ENCODE measurements at regions not wholly inside any gene's neighbourhood (a gene's known extent, or its start where the extent isn't known, plus 50 kb on each side); places are given as distances from the start of the nearest gene placed in this dataset.

DNA sequence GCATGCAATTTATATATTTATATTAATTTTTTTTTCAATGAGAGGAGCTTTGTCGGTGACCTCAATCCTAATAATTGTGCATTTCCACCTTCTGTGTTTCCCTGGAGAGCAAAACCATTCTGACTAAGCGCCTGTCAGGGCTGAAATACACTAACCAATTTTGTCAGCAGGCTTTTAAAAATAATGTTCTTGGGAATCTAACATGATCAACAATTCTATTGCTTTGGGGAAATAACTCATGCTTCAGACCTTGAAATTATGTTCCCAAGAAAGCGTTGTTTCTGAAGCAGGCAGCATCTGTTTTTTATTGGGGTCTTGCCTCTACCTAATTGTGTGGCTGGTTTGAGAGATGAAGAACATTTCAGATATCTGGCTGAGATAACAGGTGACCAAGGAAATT lies 129.1 kb upstream of the ALKAL2 start:
- ChIA-PET POLR2A (ENCODE audit: partially characterized antibody) (no interaction called here), CTCF (ENCODE audit: partially characterized antibody) (no interaction called here)
- intact Hi-C loops (cut with micrococcal nuclease) = no loop called here
- H3K27ac ChIP-seq (ENCODE audit: low read depth, low read length) = no peak overlapping the region
- H3K4me3 ChIP-seq (ENCODE audit: low read length in 2 of 2) = no peak overlapping the region
- no peaks in the 10 kb centered on the region for H3K36me3 ChIP-seq (ENCODE audit: insufficient read depth, low read length)
- peaks cover 0 to under 1% (median 0%) of the 10 kb centered on the region in 8 donors for H3K9me3 Mint-ChIP-seq
- H3K27ac Mint-ChIP-seq = no peak overlapping the region
- peaks cover 4 to 9% of the 10 kb centered on the region in 2 donors for H3K27me3 Mint-ChIP-seq
- H3K4me1 ChIP-seq (ENCODE audit: insufficient read depth, low read length) = no peaks in the 10 kb centered on the region
- no peaks in the 10 kb centered on the region for H3K36me3 Mint-ChIP-seq
- no peaks in the 10 kb centered on the region for H3K9me3 ChIP-seq (ENCODE audit: control insufficient read depth in 1 of 2, low read length in 2 of 2)
- peaks cover 3% of the 10 kb centered on the region for H3K27me3 ChIP-seq (ENCODE audit: insufficient read depth, low read length)
- no peak for DNase-seq
- no peak overlapping the region for H3K4me3 Mint-ChIP-seq
- peaks cover 3 to 7% (median 5%) of the 10 kb centered on the region in 4 donors for H3K4me1 Mint-ChIP-seq

DNA sequence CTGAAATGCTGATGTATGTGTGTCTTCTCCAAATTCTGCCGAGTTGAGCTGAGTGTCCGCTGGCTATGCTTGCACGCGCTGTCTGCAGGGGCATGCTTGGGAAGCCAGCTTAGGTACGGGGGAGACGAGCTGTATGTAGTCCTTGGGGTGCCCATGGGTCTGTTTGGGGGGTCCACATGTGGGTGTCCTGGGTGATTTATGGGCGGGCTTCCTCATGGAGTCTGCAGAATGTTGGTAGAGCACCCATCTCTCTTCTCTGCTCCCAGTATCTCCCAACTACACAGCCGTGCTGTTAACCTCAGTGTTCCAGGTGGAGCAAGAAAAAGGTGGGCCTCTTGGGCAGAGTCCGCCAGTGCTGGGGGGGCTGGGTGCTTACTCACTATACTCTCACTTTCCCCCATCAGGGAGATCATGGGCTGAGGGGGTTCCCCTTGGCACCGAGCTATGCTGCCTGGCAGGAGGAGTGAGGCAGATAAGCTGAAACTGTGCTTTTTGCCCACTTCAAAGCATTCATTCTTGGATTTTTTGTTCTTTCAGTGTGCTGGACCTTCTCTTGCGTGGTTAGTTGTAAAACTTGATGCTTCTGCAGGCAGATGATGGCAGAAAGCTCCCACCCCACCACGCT lies 128.2 kb upstream of the ALKAL2 start:
- H3K4me3 Mint-ChIP-seq = no peak overlapping the region
- ChIA-PET POLR2A (ENCODE audit: partially characterized antibody) (interaction anchor here (1.9 kb wide), 1 partner anchor 10 kb away, joined by 4 read pairs; no protein-coding TSS in a partner anchor), CTCF (ENCODE audit: partially characterized antibody) (no interaction called here)
- Histone ChIP-seq H3K27me3 (ENCODE audit: insufficient read depth, low read length) (peaks cover 3% of the 10 kb centered on the region), H3K4me3 (ENCODE audit: low read length in 2 of 2) (no peak overlapping the region), H3K4me1 (ENCODE audit: insufficient read depth, low read length) (no peaks in the 10 kb centered on the region), H3K9me3 (ENCODE audit: control insufficient read depth in 1 of 2, low read length in 2 of 2) (no peaks in the 10 kb centered on the region), H3K27ac (ENCODE audit: low read depth, low read length) (no peak overlapping the region), H3K36me3 (ENCODE audit: insufficient read depth, low read length) (no peaks in the 10 kb centered on the region)
- peaks cover 0 to 3% (median 0%) of the 10 kb centered on the region in 8 donors for H3K9me3 Mint-ChIP-seq
- no peak overlapping the region for H3K27ac Mint-ChIP-seq
- intact Hi-C loops (cut with micrococcal nuclease) = no loop called here
- no peaks in the 10 kb centered on the region for H3K36me3 Mint-ChIP-seq
- H3K4me1 Mint-ChIP-seq = peaks cover under 1 to 4% (median 2%) of the 10 kb centered on the region in 4 donors
- peaks cover 4 to 8% of the 10 kb centered on the region in 2 donors for H3K27me3 Mint-ChIP-seq
- no peak for DNase-seq

DNA sequence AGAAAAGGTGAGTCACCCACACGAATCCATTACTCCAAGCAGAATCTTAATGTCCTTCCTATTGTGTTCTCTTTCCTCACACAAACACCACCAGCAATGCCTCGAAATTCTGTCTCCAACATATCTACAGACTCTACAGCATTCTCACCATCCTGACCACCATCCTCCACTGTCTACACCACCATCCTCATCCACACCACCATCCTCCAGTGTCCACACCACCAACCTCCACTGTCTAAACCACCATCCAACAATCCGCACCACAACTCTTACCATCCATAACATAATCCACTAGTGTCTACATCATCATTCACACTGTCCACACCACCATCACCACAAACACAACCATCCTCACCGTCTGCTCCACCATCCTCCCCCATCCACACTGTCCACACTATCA lies 121.6 kb upstream of the ALKAL2 start:
- POLR2A ChIA-PET (ENCODE audit: partially characterized antibody) = no interaction called here
- no peak overlapping the region for H3K27ac ChIP-seq (ENCODE audit: low read depth, low read length)
- no peak overlapping the region for H3K4me3 ChIP-seq (ENCODE audit: low read length in 2 of 2)
- no peaks in the 10 kb centered on the region for H3K4me1 ChIP-seq (ENCODE audit: insufficient read depth, low read length)
- DNase-seq = no peak
- intact Hi-C loops (cut with micrococcal nuclease) = no loop called here
- H3K36me3 Mint-ChIP-seq = no peaks in the 10 kb centered on the region
- CTCF ChIA-PET (ENCODE audit: partially characterized antibody) = no interaction called here
- H3K27me3 ChIP-seq (ENCODE audit: insufficient read depth, low read length) = no peaks in the 10 kb centered on the region
- H3K27me3 Mint-ChIP-seq = peaks cover 0 to 1% of the 10 kb centered on the region in 2 donors
- no peaks in the 10 kb centered on the region for H3K9me3 ChIP-seq (ENCODE audit: control insufficient read depth in 1 of 2, low read length in 2 of 2)
- H3K36me3 ChIP-seq (ENCODE audit: insufficient read depth, low read length) = no peaks in the 10 kb centered on the region
- H3K4me3 Mint-ChIP-seq = no peak overlapping the region
- no peak overlapping the region for H3K27ac Mint-ChIP-seq
- H3K9me3 Mint-ChIP-seq = peaks cover 2 to 12% (median 8%) of the 10 kb centered on the region in 8 donors
- no peaks in the 10 kb centered on the region for H3K4me1 Mint-ChIP-seq

DNA sequence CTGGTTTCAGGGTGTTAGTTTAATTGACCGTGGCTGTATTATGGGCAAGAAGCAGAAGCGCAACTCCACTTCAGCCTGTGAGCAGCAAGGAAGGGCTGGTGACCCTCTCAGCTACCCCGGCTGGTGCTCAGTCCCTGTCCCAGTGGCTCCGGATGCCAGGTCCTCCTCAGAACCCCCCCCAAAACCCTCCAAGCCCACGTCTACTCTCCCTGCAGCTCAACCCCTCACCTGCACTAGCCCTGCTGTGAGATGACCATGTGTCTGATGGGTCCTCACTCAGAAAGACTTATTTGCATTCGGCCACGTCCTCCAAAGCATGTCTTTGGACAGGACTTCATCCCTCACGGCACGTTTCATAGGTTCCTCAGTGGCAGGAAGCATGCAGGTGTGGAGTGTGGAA lies 119.7 kb upstream of the ALKAL2 start:
- Mint-ChIP-seq H3K4me1 (no peaks in the 10 kb centered on the region), H3K27ac (no peak overlapping the region), H3K9me3 (peaks cover 2 to 24% (median 13%) of the 10 kb centered on the region in 8 donors), H3K4me3 (no peak overlapping the region), H3K27me3 (no peaks in the 10 kb centered on the region), H3K36me3 (peaks cover 0 to 3% of the 10 kb centered on the region in 2 donors)
- Histone ChIP-seq H3K27me3 (ENCODE audit: insufficient read depth, low read length) (no peaks in the 10 kb centered on the region), H3K9me3 (ENCODE audit: control insufficient read depth in 1 of 2, low read length in 2 of 2) (no peaks in the 10 kb centered on the region), H3K36me3 (ENCODE audit: insufficient read depth, low read length) (no peaks in the 10 kb centered on the region), H3K27ac (ENCODE audit: low read depth, low read length) (no peak overlapping the region), H3K4me3 (ENCODE audit: low read length in 2 of 2) (no peak overlapping the region), H3K4me1 (ENCODE audit: insufficient read depth, low read length) (no peaks in the 10 kb centered on the region)
- ChIA-PET CTCF (ENCODE audit: partially characterized antibody) (no interaction called here), POLR2A (ENCODE audit: partially characterized antibody) (no interaction called here)
- DNase-seq = no peak
- intact Hi-C loops (cut with micrococcal nuclease) = no loop called here

- Histone ChIP-seq H3K27ac (ENCODE audit: low read depth, low read length) (no peak overlapping the region), H3K27me3 (ENCODE audit: insufficient read depth, low read length) (no peaks in the 10 kb centered on the region), H3K9me3 (ENCODE audit: control insufficient read depth in 1 of 2, low read length in 2 of 2) (no peaks in the 10 kb centered on the region), H3K36me3 (ENCODE audit: insufficient read depth, low read length) (no peaks in the 10 kb centered on the region), H3K4me1 (ENCODE audit: insufficient read depth, low read length) (no peaks in the 10 kb centered on the region), H3K4me3 (ENCODE audit: low read length in 2 of 2) (no peak overlapping the region)
- H3K36me3 Mint-ChIP-seq = peaks cover 0 to 3% of the 10 kb centered on the region in 2 donors
- H3K27ac Mint-ChIP-seq = no peak overlapping the region
- intact Hi-C loops (cut with micrococcal nuclease) = no loop called here
- H3K27me3 Mint-ChIP-seq = no peaks in the 10 kb centered on the region
- CTCF ChIA-PET (ENCODE audit: partially characterized antibody) = interaction anchor here (1.3 kb wide), 1 partner anchor 8 kb away, joined by 3 read pairs; no protein-coding TSS in a partner anchor
- POLR2A ChIA-PET (ENCODE audit: partially characterized antibody) = interaction anchor here (1.7 kb wide), 1 partner anchor 9 kb away, joined by 4 read pairs; no protein-coding TSS in a partner anchor
- no peak for DNase-seq
- no peak overlapping the region for H3K4me3 Mint-ChIP-seq
- H3K4me1 Mint-ChIP-seq = no peaks in the 10 kb centered on the region
- peaks cover under 1 to 24% (median 13%) of the 10 kb centered on the region in 8 donors for H3K9me3 Mint-ChIP-seq
These were observed 119.0 kb upstream of the ALKAL2 start for GRCh38 chr2:406876-407275.

DNA sequence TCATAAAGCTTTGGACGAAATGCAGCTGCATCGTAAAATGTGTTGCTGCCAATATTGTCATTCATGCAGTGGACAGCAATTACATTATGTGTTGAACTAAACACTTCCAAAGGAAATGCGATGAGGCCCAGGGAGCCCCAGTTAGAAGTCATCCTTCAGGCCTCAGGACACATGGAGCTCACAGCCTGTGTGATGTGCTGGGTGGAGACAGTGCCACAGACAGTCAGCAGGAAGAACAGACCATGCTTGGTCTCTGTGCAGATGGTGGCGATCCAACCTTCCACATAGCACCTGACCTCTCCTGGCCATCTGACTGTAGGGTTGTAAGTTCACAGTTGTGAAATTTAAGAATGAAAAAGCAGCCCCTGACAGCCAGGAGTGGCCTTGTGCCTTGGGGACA lies 118.3 kb upstream of the ALKAL2 start:
- CTCF ChIA-PET (ENCODE audit: partially characterized antibody) = interaction anchor here (1.3 kb wide), 1 partner anchor 9 kb away, joined by 3 read pairs; no protein-coding TSS in a partner anchor
- no peak overlapping the region for H3K27ac ChIP-seq (ENCODE audit: low read depth, low read length)
- Mint-ChIP-seq H3K27me3 (no peaks in the 10 kb centered on the region), H3K36me3 (peaks cover 0 to 3% of the 10 kb centered on the region in 2 donors), H3K9me3 (peaks cover 0 to 24% (median 13%) of the 10 kb centered on the region in 8 donors), H3K4me3 (no peak overlapping the region), H3K27ac (no peak overlapping the region), H3K4me1 (no peaks in the 10 kb centered on the region)
- intact Hi-C loops (cut with micrococcal nuclease) = no loop called here
- no peaks in the 10 kb centered on the region for H3K27me3 ChIP-seq (ENCODE audit: insufficient read depth, low read length)
- no peaks in the 10 kb centered on the region for H3K4me1 ChIP-seq (ENCODE audit: insufficient read depth, low read length)
- no peak overlapping the region for H3K4me3 ChIP-seq (ENCODE audit: low read length in 2 of 2)
- POLR2A ChIA-PET (ENCODE audit: partially characterized antibody) = interaction anchor here (1.7 kb wide), 1 partner anchor 9 kb away, joined by 4 read pairs; no protein-coding TSS in a partner anchor
- no peaks in the 10 kb centered on the region for H3K36me3 ChIP-seq (ENCODE audit: insufficient read depth, low read length)
- DNase-seq = no peak
- H3K9me3 ChIP-seq (ENCODE audit: control insufficient read depth in 1 of 2, low read length in 2 of 2) = no peaks in the 10 kb centered on the region

DNA sequence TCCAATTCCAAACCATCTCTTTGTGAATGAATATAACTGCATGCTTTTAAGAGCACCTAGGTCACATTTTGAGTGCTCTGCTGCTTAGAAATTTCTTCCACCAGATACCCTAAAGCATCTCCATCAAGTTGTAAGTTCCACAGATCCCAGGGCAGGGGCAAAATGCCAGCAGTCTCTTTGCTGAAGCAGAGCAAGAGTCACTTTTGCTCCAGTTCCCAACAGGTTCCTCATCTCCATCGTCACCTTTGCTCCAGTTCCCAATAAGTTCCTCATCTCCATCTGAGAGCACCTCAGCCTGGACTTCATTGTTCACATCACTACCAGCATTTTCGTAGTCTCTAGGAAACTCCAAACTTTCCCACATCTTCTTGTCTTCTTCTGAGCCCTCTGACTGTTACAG lies 116.7 kb upstream of the ALKAL2 start:
- intact Hi-C loops (cut with micrococcal nuclease) = no loop called here
- H3K27me3 Mint-ChIP-seq = no peaks in the 10 kb centered on the region
- H3K36me3 Mint-ChIP-seq = peaks cover 0 to 3% of the 10 kb centered on the region in 2 donors
- no peaks in the 10 kb centered on the region for H3K4me1 Mint-ChIP-seq
- no peak overlapping the region for H3K27ac ChIP-seq (ENCODE audit: low read depth, low read length)
- no peaks in the 10 kb centered on the region for H3K36me3 ChIP-seq (ENCODE audit: insufficient read depth, low read length)
- no peak overlapping the region for H3K4me3 Mint-ChIP-seq
- DNase-seq = no peak
- H3K27ac Mint-ChIP-seq = peak overlapping the region in 1 of 7 donors; percentile 78
- CTCF ChIA-PET (ENCODE audit: partially characterized antibody) = no interaction called here
- H3K9me3 Mint-ChIP-seq = peaks cover 0 to 21% (median 13%) of the 10 kb centered on the region in 8 donors
- H3K27me3 ChIP-seq (ENCODE audit: insufficient read depth, low read length) = no peaks in the 10 kb centered on the region
- H3K9me3 ChIP-seq (ENCODE audit: control insufficient read depth in 1 of 2, low read length in 2 of 2) = no peaks in the 10 kb centered on the region
- H3K4me1 ChIP-seq (ENCODE audit: insufficient read depth, low read length) = no peaks in the 10 kb centered on the region
- POLR2A ChIA-PET (ENCODE audit: partially characterized antibody) = no interaction called here
- no peak overlapping the region for H3K4me3 ChIP-seq (ENCODE audit: low read length in 2 of 2)

All from CD4-positive, alpha-beta memory T cell (primary cell).